ENCODE measurements at regions not wholly inside any gene's neighbourhood (a gene's known extent, or its start where the extent isn't known, plus 50 kb on each side); places are given as distances from the start of the nearest gene placed in this dataset.
"Not testable (repeated sequence)": the region's sequence is repeated elsewhere in the genome, so short reads cannot be mapped to it uniquely, and the experiment has no call there.

GRCh38 chr12:105524961-105525360, 194.5 kb downstream of the C12orf75 start:
- intact Hi-C loops (cut with micrococcal nuclease) = no loop called here

GRCh38 chr12:105534068-105534467, 203.6 kb downstream of the C12orf75 start:
- intact Hi-C loops (cut with micrococcal nuclease) = no loop called here

- intact Hi-C loops (cut with micrococcal nuclease) = not testable (repeated sequence)
These were observed 204.5 kb downstream of the C12orf75 start for GRCh38 chr12:105535033-105535432.

- intact Hi-C loops (cut with micrococcal nuclease) = no loop called here
These were observed 208.4 kb downstream of the C12orf75 start for GRCh38 chr12:105538880-105539279.

GRCh38 chr12:105539735-105540134, 209.2 kb downstream of the C12orf75 start:
- intact Hi-C loops (cut with micrococcal nuclease) = no loop called here

- intact Hi-C loops (cut with micrococcal nuclease) = no loop called here
These were observed 217.3 kb downstream of the C12orf75 start for GRCh38 chr12:105547786-105548185.

GRCh38 chr12:105548626-105549025, 218.1 kb downstream of the C12orf75 start:
- intact Hi-C loops (cut with micrococcal nuclease) = no loop called here

- intact Hi-C loops (cut with micrococcal nuclease) = no loop called here
These were observed 221.6 kb downstream of the C12orf75 start for GRCh38 chr12:105552056-105552455.

GRCh38 chr12:105554223-105554678, 223.8 kb downstream of the C12orf75 start:
- intact Hi-C loops (cut with micrococcal nuclease) = no loop called here

GRCh38 chr12:105554856-105555255, 224.4 kb downstream of the C12orf75 start:
- intact Hi-C loops (cut with micrococcal nuclease) = no loop called here

GRCh38 chr12:105555556-105556295, 225.2 kb downstream of the C12orf75 start:
- intact Hi-C loops (cut with micrococcal nuclease) = no loop called here

GRCh38 chr12:105559310-105559709, 228.8 kb downstream of the C12orf75 start:
- intact Hi-C loops (cut with micrococcal nuclease) = no loop called here

- intact Hi-C loops (cut with micrococcal nuclease) = no loop called here
These were observed 231.2 kb downstream of the C12orf75 start for GRCh38 chr12:105561546-105562198.

GRCh38 chr12:105562199-105562971, 231.9 kb downstream of the C12orf75 start:
- intact Hi-C loops (cut with micrococcal nuclease) = no loop called here

- intact Hi-C loops (cut with micrococcal nuclease) = no loop called here
These were observed 236.6 kb downstream of the C12orf75 start for GRCh38 chr12:105567061-105567460.

- intact Hi-C loops (cut with micrococcal nuclease) = no loop called here
These were observed 239.4 kb downstream of the C12orf75 start for GRCh38 chr12:105569886-105570285.

GRCh38 chr12:105570944-105571343, 240.5 kb downstream of the C12orf75 start:
- intact Hi-C loops (cut with micrococcal nuclease) = no loop called here

- intact Hi-C loops (cut with micrococcal nuclease) = no loop called here
These were observed 243.1 kb downstream of the C12orf75 start for GRCh38 chr12:105573574-105573973.

- intact Hi-C loops (cut with micrococcal nuclease) = no loop called here
These were observed 243.7 kb downstream of the C12orf75 start for GRCh38 chr12:105574056-105574715.

GRCh38 chr12:105575235-105575634, 244.7 kb downstream of the C12orf75 start:
- intact Hi-C loops (cut with micrococcal nuclease) = no loop called here

- intact Hi-C loops (cut with micrococcal nuclease) = no loop called here
These were observed 245.8 kb downstream of the C12orf75 start for GRCh38 chr12:105576261-105576660.
